SK-N-SH treated with all-trans-retinoic acid at 6 μM for 48 hours (cell line): ENCODE measurements at regions not wholly inside any gene's neighbourhood (a gene's known extent, or its start where the extent isn't known, plus 50 kb on each side); places are given as distances from the start of the nearest gene placed in this dataset.
"Not testable (repeated sequence)": the region's sequence is repeated elsewhere in the genome, so short reads cannot be mapped to it uniquely, and the experiment has no call there.

ENCODE experiments used
- ATAC-seq: fragments of 200-7000 bp; cut with Tn5 transposase; 3 replicates; pipeline ENCODE4 v1.9.1; 2020; ENCODE audit warnings: mild to moderate bottlenecking, moderate library complexity
- BACH2 ChIP-seq: fragments of 250-450 bp; sonication (Bioruptor Pico); IDR thresholded peaks from 2 replicates; pipeline ENCODE4 v1.9.0; 2021; ENCODE audit warnings: mild to moderate bottlenecking, borderline replicate concordance
- CREB5 ChIP-seq: fragments of 250-450 bp; sonication (Bioruptor Pico); IDR thresholded peaks from 2 replicates; pipeline ENCODE4 v1.5.1; 2020; ENCODE audit warnings: low read depth, mild to moderate bottlenecking, moderate library complexity
- CSDC2 ChIP-seq: fragments of 250-450 bp; sonication (Bioruptor Pico); IDR thresholded peaks from 2 replicates; pipeline ENCODE4 v1.5.0; 2020; ENCODE audit warnings: mild to moderate bottlenecking, moderate library complexity
- CSRNP3 ChIP-seq: fragments of 250-450 bp; sonication (Bioruptor Pico); IDR thresholded peaks from 2 replicates; pipeline ENCODE4 v1.5.1; 2021; ENCODE audit warnings: mild to moderate bottlenecking, moderate library complexity
- GLIS3 ChIP-seq: fragments of 250-450 bp; sonication (Bioruptor Pico); IDR thresholded peaks from 2 replicates; pipeline ENCODE4 v1.5.0; 2020; ENCODE audit warnings: mild to moderate bottlenecking, moderate library complexity
- OSR1 ChIP-seq: fragments of 250-450 bp; sonication (Bioruptor Pico); IDR thresholded peaks from 2 replicates; pipeline ENCODE4 v1.8.0; 2022; ENCODE audit warnings: moderate library complexity, mild to moderate bottlenecking, inconsistent platforms
- PATZ1 ChIP-seq: fragments of 250-450 bp; sonication (Bioruptor Pico); IDR thresholded peaks from 2 replicates; pipeline ENCODE4 v1.8.0; 2020; ENCODE audit warnings: mild to moderate bottlenecking, moderate library complexity, borderline replicate concordance
- POU6F1 ChIP-seq: fragments of 250-450 bp; sonication (Bioruptor Pico); IDR thresholded peaks from 2 replicates; pipeline ENCODE4 v1.8.0; 2021; ENCODE audit warnings: low read depth, mild to moderate bottlenecking, moderate library complexity, borderline replicate concordance
- PPARA ChIP-seq: fragments of 250-450 bp; sonication (Bioruptor Pico); IDR thresholded peaks from 2 replicates; pipeline ENCODE4 v1.5.0; 2020; ENCODE audit warnings: mild to moderate bottlenecking, borderline replicate concordance
- TCF4 ChIP-seq: fragments of 250-450 bp; sonication (Bioruptor Pico); IDR thresholded peaks from 2 replicates; pipeline ENCODE4 v1.8.0; 2021; ENCODE audit warnings: mild to moderate bottlenecking, moderate library complexity, borderline replicate concordance
- ZC3H10 ChIP-seq: fragments of 250-450 bp; sonication (Bioruptor Pico); IDR thresholded peaks from 2 replicates; pipeline ENCODE4 v1.5.1; 2021; ENCODE audit warnings: mild to moderate bottlenecking, moderate library complexity
- ZFP30 ChIP-seq: fragments of 450-650 bp; formaldehyde crosslinking; IDR thresholded peaks from 2 replicates; pipeline ENCODE4 v1.5.0; 2022; ENCODE audit warnings: mild to moderate bottlenecking, moderate library complexity
- ZNF70 ChIP-seq: fragments of 450-650 bp; formaldehyde crosslinking; IDR thresholded peaks from 2 replicates; pipeline ENCODE4 v1.5.0; 2020; ENCODE audit warnings: mild to moderate bottlenecking, moderate library complexity
- ZNF8 ChIP-seq: fragments of 450-650 bp; formaldehyde crosslinking; IDR thresholded peaks from 2 replicates; pipeline ENCODE4 v1.5.0; 2020; ENCODE audit warnings: mild to moderate bottlenecking, moderate library complexity

- no peak for TF ChIP-seq PATZ1 (CRISPR knock-in tag)
- no peak for TF ChIP-seq CSRNP3 (CRISPR knock-in tag)
Observed at GRCh38 chr17:43309505-43310332, 75.9 kb upstream of the RNU2-1 start (continued).

- no peak for ATAC-seq
Observed at GRCh38 chr17:43308999-43309398, 75.2 kb upstream of the RNU2-1 start.

GRCh38 chr17:43304792-43305191, 71.0 kb upstream of the RNU2-1 start:
- ATAC-seq, result not testable (repeated sequence)

More at GRCh38 chr17:43308999-43309398, 75.2 kb upstream of the RNU2-1 start:
- no peak for TF ChIP-seq ZNF70 (CRISPR knock-in tag)
- TF ChIP-seq ZNF8 (CRISPR knock-in tag), result no peak
- TF ChIP-seq POU6F1 (CRISPR knock-in tag), result no peak
- TF ChIP-seq PATZ1 (CRISPR knock-in tag), result no peak
- no peak for TF ChIP-seq BACH2
- TF ChIP-seq CREB5 (CRISPR knock-in tag), result no peak
- TF ChIP-seq CSDC2, result no peak
- TF ChIP-seq GLIS3 (CRISPR knock-in tag), result no peak
- TF ChIP-seq CSRNP3 (CRISPR knock-in tag), result no peak
- TF ChIP-seq TCF4, result no peak
- TF ChIP-seq PPARA (CRISPR knock-in tag), result no peak
- TF ChIP-seq ZFP30 (CRISPR knock-in tag), result no peak
- no peak for TF ChIP-seq OSR1 (CRISPR knock-in tag)
- TF ChIP-seq ZC3H10 (CRISPR knock-in tag), result no peak

GRCh38 chr17:43303049-43303448, 69.3 kb upstream of the RNU2-1 start:
- ATAC-seq, result not testable (repeated sequence)

- ATAC-seq, result not testable (repeated sequence)
Observed at GRCh38 chr17:43299300-43300076, 65.7 kb upstream of the RNU2-1 start.

- not testable (repeated sequence) for ATAC-seq
Observed at GRCh38 chr17:43289670-43290069, 55.9 kb upstream of the RNU2-1 start.

- not testable (repeated sequence) for ATAC-seq
Observed at GRCh38 chr17:43283606-43284005, 49.8 kb upstream of the RNU2-1 start.
